Tibial artery (tissue), 4 donors: ENCODE measurements at regions not wholly inside any gene's neighbourhood (a gene's known extent, or its start where the extent isn't known, plus 50 kb on each side); places are given as distances from the start of the nearest gene placed in this dataset.

Experiments
- DNase-seq, 2 donors: peaks; one replicate each; pipeline ENCODE4 v3.0.0-alpha.2; 2019
- H3K27ac ChIP-seq, 2 donors: fragments of 200-600 bp; sonication (generic) in 1 of 2; 1 replicate in 1 of 2; 2 replicates in 1 of 2; pipeline ENCODE4 v1.5.1; 2018 to 2019; ENCODE audit warnings: mild to moderate bottlenecking in 1 of 2
- H3K27me3 ChIP-seq, 2 donors: fragments of 200-600 bp; sonication (generic) in 1 of 2; one replicate each; pipeline versions ENCODE4 v1.5.1 to v1.6.0; 2016 to 2019
- H3K36me3 ChIP-seq, 3 donors: fragments of 200-600 bp; sonication (generic) in 2 of 3; one replicate each; pipeline ENCODE4 v1.5.1; 2016 to 2019; ENCODE audit warnings: mild to moderate bottlenecking in 2 of 3
- H3K4me1 ChIP-seq, 4 donors: fragments of 200-600 bp; sonication (generic) in 2 of 4; 1 replicate in 3 of 4; 2 replicates in 1 of 4; pipeline ENCODE4 v1.5.1; 2016 to 2019
- H3K4me3 ChIP-seq, 2 donors: fragments of 200-600 bp; sonication (generic) in 1 of 2; 1 replicate in 1 of 2; 2 replicates in 1 of 2; pipeline ENCODE4 v1.5.1; 2018 to 2019; ENCODE audit warnings: mild to moderate bottlenecking in 2 of 2
- H3K9me3 ChIP-seq, 3 donors: fragments of 200-600 bp; sonication (generic) in 1 of 3; one replicate each; pipeline ENCODE4 v1.5.1; 2016 to 2019
- intact Hi-C: fragments of 100-400 bp; cut with DNase I; formaldehyde crosslinking; loops from one replicate; pipeline ENCODE4 v1.15.0; 2023; ENCODE audit warnings: low total_unique reads
- TF ChIP-seq, protein P1 (sequence below), 2 experiments: fragments of 200-600 bp in 1 of 2; fragments of 450-650 bp in 1 of 2; IDR thresholded peaks; one replicate each; pipeline ENCODE4 v1.5.1; 2017 to 2019; ENCODE audit warnings: antibody characterized with exemption in 2 of 2, mild to moderate bottlenecking in 1 of 2, moderate library complexity in 1 of 2

DNA sequence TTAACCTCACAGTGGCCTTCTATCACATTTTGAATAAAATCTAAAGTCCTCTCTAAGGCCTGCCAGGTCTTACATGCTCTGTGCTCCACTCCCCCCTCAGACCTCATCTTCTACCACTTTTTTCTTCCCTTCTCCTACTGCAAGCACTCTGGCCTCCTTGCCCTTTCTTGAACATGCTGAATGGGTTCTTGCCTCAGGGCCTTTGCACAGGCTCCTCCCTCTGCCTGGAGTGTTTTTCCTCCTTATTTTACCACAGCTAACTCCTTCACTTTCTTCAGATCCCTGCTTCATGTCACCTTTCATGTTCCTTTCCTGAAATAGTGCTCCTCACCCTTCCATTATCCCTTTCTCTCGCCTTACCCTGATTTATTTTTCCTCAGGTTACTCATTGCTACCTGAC, 97.9 kb upstream of the FOXP4 start:
- no peaks in the 10 kb centered on the region for H3K36me3 ChIP-seq
- TF ChIP-seq, protein P1, sequence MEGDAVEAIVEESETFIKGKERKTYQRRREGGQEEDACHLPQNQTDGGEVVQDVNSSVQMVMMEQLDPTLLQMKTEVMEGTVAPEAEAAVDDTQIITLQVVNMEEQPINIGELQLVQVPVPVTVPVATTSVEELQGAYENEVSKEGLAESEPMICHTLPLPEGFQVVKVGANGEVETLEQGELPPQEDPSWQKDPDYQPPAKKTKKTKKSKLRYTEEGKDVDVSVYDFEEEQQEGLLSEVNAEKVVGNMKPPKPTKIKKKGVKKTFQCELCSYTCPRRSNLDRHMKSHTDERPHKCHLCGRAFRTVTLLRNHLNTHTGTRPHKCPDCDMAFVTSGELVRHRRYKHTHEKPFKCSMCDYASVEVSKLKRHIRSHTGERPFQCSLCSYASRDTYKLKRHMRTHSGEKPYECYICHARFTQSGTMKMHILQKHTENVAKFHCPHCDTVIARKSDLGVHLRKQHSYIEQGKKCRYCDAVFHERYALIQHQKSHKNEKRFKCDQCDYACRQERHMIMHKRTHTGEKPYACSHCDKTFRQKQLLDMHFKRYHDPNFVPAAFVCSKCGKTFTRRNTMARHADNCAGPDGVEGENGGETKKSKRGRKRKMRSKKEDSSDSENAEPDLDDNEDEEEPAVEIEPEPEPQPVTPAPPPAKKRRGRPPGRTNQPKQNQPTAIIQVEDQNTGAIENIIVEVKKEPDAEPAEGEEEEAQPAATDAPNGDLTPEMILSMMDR (IDR thresholded peaks at IDR 0.05): no peak
- H3K4me1 ChIP-seq: peaks cover 0 to 42% (median 36%) of the 10 kb centered on the region in 4 donors
- no peak overlapping the region for H3K4me3 ChIP-seq
- no peaks in the 10 kb centered on the region for H3K27me3 ChIP-seq
- no peaks in the 10 kb centered on the region for H3K9me3 ChIP-seq
- no peak for DNase-seq
- intact Hi-C loops: no loop called here
- no peak overlapping the region for H3K27ac ChIP-seq

DNA sequence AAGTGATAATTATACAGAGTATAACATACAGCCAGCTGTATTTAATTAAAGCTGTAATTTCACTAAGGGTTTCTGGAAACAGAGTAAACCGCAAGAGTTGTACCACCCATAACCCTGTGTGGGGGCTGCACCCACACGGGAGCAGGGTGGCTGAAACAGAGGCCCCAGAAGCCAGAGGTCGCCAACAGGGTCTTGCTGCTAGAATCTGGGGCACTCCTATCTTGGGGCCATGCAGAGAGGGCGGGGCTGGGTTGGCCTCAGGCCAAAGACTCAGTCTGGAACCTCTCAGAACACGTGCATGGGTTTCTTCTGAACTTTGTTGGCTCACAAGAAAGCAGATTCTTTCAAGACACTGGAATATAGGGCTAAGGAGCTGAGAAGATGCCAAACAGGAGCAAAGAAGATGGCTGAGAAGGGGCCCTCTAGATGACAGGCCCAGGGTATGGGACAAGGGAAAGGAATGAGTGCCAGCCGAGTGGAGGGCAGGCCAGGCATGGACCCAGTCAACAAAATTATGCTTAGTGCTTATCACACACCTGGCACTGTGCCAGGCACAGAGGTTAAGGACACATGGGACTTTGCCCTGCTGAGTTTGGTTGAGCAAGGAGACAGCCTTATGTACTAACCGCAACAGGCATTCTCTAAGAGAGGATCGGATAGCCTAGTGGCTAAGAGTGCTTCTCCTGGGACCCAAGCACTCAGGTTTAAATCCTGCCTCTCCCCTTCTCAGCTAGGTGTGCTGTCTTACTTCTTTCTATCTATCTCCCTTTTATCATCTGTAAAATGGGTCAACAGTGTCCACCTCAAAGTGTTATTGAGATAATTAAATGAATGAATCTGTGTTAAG, 96.6 kb upstream of the FOXP4 start:
- intact Hi-C loops: no loop called here
- Histone ChIP-seq H3K9me3 (no peaks in the 10 kb centered on the region), H3K4me3 (no peak overlapping the region), H3K4me1 (peaks cover 0 to 32% (median 28%) of the 10 kb centered on the region in 4 donors), H3K27ac (no peak overlapping the region), H3K36me3 (no peaks in the 10 kb centered on the region), H3K27me3 (no peaks in the 10 kb centered on the region)
- TF ChIP-seq, protein P1 (IDR thresholded peaks at IDR 0.05): no peak
- no peak for DNase-seq

DNA sequence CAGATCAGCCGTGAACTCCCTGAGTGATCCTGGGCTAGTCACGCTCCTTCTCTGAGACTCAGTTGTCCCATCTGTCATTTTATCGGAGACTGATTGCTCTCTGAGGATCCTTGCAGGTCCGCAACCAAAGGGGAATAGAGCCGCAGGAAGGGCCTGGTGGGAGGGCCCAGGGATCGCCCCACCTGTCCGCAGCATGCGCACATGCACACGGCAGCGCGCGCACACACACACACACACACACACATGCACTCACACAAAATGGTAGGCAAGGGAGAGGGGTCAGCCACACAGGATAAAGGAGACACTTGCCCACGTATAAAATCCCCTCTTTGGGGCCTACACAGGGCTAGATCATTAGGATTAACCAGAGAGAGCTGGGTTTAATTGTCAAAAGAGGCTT, 95.6 kb upstream of the FOXP4 start:
- Histone ChIP-seq H3K36me3 (no peaks in the 10 kb centered on the region), H3K27ac (peak overlapping the region in 1 of 2 donors; percentile 72), H3K4me3 (no peak overlapping the region), H3K27me3 (no peaks in the 10 kb centered on the region), H3K4me1 (peaks cover 0 to 32% (median 28%) of the 10 kb centered on the region in 4 donors), H3K9me3 (no peaks in the 10 kb centered on the region)
- intact Hi-C loops: no loop called here
- no peak for DNase-seq
- TF ChIP-seq, protein P1 (IDR thresholded peaks at IDR 0.05): no peak

DNA sequence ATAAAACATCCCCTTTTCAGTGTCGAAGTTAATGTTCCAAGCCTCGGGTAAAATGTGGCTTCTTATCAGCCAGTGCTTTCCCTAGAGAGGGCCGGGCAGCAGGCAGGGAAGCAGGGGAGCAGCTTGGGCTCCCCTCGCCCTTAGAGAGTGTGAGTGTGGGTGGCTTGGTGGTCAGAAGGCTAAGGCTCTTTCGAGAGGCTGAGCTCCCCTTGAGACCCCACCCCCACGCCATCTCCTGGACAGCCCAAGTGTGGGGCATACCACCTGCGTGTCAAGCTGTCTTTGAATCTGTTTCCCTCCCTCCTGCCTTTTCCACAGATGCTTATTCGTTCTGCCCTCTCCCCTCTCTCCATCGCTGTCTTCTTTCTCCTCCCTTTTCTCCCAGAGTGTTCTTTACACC, 95.1 kb upstream of the FOXP4 start:
- Histone ChIP-seq H3K27ac (peak overlapping the region; percentile 49 to 72), H3K9me3 (no peaks in the 10 kb centered on the region), H3K27me3 (no peaks in the 10 kb centered on the region), H3K4me3 (peak overlapping the region in 1 of 2 donors; percentile 10), H3K36me3 (no peaks in the 10 kb centered on the region), H3K4me1 (peaks cover 0 to 32% (median 28%) of the 10 kb centered on the region in 4 donors)
- TF ChIP-seq, protein P1 (IDR thresholded peaks at IDR 0.05): no peak
- intact Hi-C loops: no loop called here
- no peak for DNase-seq

DNA sequence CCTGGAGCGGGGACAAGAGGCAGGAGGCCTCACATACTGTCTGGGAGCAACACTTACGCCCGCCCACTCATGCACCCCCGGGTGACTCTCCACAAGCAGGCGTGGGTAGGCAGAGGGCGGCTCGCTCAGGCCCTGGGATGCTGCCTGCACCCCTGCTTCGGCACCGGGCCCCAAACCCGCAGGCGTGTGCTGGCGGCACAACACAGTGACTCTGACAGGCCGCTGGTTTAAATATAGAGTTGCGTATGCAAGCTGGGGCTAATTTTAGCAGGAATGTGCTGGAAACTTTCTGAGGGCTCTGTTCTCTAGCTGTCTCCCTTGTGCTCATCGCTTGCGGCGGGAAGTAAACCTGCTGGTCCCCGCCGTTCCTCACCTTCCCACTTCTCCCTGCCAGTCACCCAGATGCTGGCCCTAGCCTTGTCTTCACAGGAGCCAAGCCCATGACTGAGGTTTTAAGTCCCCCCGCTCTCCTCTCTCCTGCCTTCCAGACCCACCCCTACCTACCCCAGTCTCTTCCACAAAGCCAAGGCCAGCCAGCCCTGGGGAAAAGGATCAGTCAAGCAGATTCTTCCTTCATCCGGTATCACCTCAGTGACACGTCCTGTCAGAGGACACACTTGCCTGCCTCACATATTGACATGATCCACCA, 94.5 kb upstream of the FOXP4 start:
- no peaks in the 10 kb centered on the region for H3K36me3 ChIP-seq
- TF ChIP-seq, protein P1 (IDR thresholded peaks at IDR 0.05): no peak
- DNase-seq: peak; percentile 45 to 80
- no peaks in the 10 kb centered on the region for H3K27me3 ChIP-seq
- intact Hi-C loops: no loop called here
- peak overlapping the region; percentile 49 to 72 for H3K27ac ChIP-seq
- no peaks in the 10 kb centered on the region for H3K9me3 ChIP-seq
- H3K4me3 ChIP-seq: peak overlapping the region in 1 of 2 donors; percentile 10
- peaks cover 0 to 32% (median 28%) of the 10 kb centered on the region in 4 donors for H3K4me1 ChIP-seq
